B cell (primary cell): ENCODE measurements at regions not wholly inside any gene's neighbourhood (a gene's known extent, or its start where the extent isn't known, plus 50 kb on each side); places are given as distances from the start of the nearest gene placed in this dataset.

Source experiments
- CTCF ChIP-seq: fragments of 200-600 bp; IDR thresholded peaks from one replicate; pipeline ENCODE4 v1.8.0; 2022; ENCODE audit warnings: antibody characterized with exemption, mild to moderate bottlenecking
- EZH2 ChIP-seq: IDR thresholded peaks from 2 replicates; pipeline ENCODE4 v1.6.1; 2012; ENCODE audit warnings: borderline replicate concordance, low read depth, mild to moderate bottlenecking, moderate library complexity, low read length; ENCODE audit not compliant: insufficient read depth, poor library complexity, severe bottlenecking

- TF ChIP-seq EZH2 = no peak
- no peak for TF ChIP-seq CTCF
Observed at GRCh38 chr18:71025505-71026225, 736.8 kb downstream of the SOCS6 start.
